ENCODE measurements at regions not wholly inside any gene's neighbourhood (a gene's known extent, or its start where the extent isn't known, plus 50 kb on each side); places are given as distances from the start of the nearest gene placed in this dataset.

GRCh38 chr18:2304378-2305175, 266.7 kb downstream of the METTL4 start:
- WGBS = 71% methylated on average over 2 of the region's 2 CpGs
- H3K4me3 ChIP-seq (ENCODE audit: low read depth in 1 of 3, low read length in 3 of 3) = no peak overlapping the region
- no peak for TF ChIP-seq ATF3 (IDR thresholded peaks at IDR 0.05)
- TF ChIP-seq CTCF (IDR thresholded peaks at IDR 0.05; ENCODE audit: low read depth, low read length, missing input control) = no peak
- H3K27me3 ChIP-seq (ENCODE audit: control insufficient read depth in 4 of 4, insufficient read depth in 4 of 4, low read length in 3 of 4) = no peaks in the 10 kb centered on the region
- no peaks in the 10 kb centered on the region for H3K9me3 ChIP-seq (ENCODE audit: control insufficient read depth in 4 of 4, low read length in 3 of 4)
- H3K36me3 ChIP-seq (ENCODE audit: control insufficient read depth in 4 of 4, insufficient read depth in 3 of 4, low read depth in 1 of 4, low read length in 3 of 4) = no peaks in the 10 kb centered on the region
- peaks cover 0 to 4% (median 2%) of the 10 kb centered on the region in 4 donors for H3K4me1 ChIP-seq (ENCODE audit: control insufficient read depth in 4 of 4, insufficient read depth in 4 of 4, low read length in 3 of 4)
- H3K27ac ChIP-seq (ENCODE audit: low read depth in 1 of 2, low read length in 2 of 2) = no peak overlapping the region
- H3K9ac ChIP-seq (ENCODE audit: low read depth in 1 of 2, low read length in 2 of 2) = no peak overlapping the region
- DNase-seq (ENCODE audit: low spot score) = no peak

GRCh38 chr18:2306606-2307005, 264.7 kb downstream of the METTL4 start:
- TF ChIP-seq TAF1 (conservative IDR thresholded peaks at IDR 0.05) = no peak
- no peak for TF ChIP-seq GABPA (IDR thresholded peaks at IDR 0.05 in 1 of 2, conservative IDR thresholded peaks at IDR 0.05 in 1 of 2)
- no peak for TF ChIP-seq CTCF (IDR thresholded peaks at IDR 0.05; ENCODE audit: low read depth, low read length, missing input control)
- no peak for TF ChIP-seq MAX (IDR thresholded peaks at IDR 0.05)
- no peak for TF ChIP-seq FOXA1 (IDR thresholded peaks at IDR 0.05)
- no peak for TF ChIP-seq HNF4G (IDR thresholded peaks at IDR 0.05)
- no peak for TF ChIP-seq YY1 (IDR thresholded peaks at IDR 0.05)
- TF ChIP-seq RAD21 (IDR thresholded peaks at IDR 0.05) = no peak
- no peak for TF ChIP-seq EGR1 (IDR thresholded peaks at IDR 0.05; ENCODE audit: low read depth in 2 of 2)
- no peak for TF ChIP-seq REST (IDR thresholded peaks at IDR 0.05)
- TF ChIP-seq JUND (IDR thresholded peaks at IDR 0.05) = no peak
- no peak for TF ChIP-seq SP1 (IDR thresholded peaks at IDR 0.05)
- TF ChIP-seq ATF3 (IDR thresholded peaks at IDR 0.05) = no peak
- TF ChIP-seq FOXA2 (IDR thresholded peaks at IDR 0.05) = no peak
- no peak for TF ChIP-seq RXRA (IDR thresholded peaks at IDR 0.05)
- Histone ChIP-seq H3K9ac (ENCODE audit: low read depth in 1 of 2, low read length in 2 of 2) (no peak overlapping the region), H3K36me3 (ENCODE audit: control insufficient read depth in 4 of 4, insufficient read depth in 3 of 4, low read depth in 1 of 4, low read length in 3 of 4) (no peaks in the 10 kb centered on the region), H3K4me3 (ENCODE audit: low read depth in 1 of 3, low read length in 3 of 3) (no peak overlapping the region), H3K4me1 (ENCODE audit: control insufficient read depth in 4 of 4, insufficient read depth in 4 of 4, low read length in 3 of 4) (peaks cover 0 to 4% (median 2%) of the 10 kb centered on the region in 4 donors), H3K27ac (ENCODE audit: low read depth in 1 of 2, low read length in 2 of 2) (no peak overlapping the region), H3K27me3 (ENCODE audit: control insufficient read depth in 4 of 4, insufficient read depth in 4 of 4, low read length in 3 of 4) (no peaks in the 10 kb centered on the region), H3K9me3 (ENCODE audit: control insufficient read depth in 4 of 4, low read length in 3 of 4) (no peaks in the 10 kb centered on the region)
- no peak for DNase-seq (ENCODE audit: low spot score)
